ENCODE measurements at regions not wholly inside any gene's neighbourhood (a gene's known extent, or its start where the extent isn't known, plus 50 kb on each side); places are given as distances from the start of the nearest gene placed in this dataset.
A peak's percentile ranks its signal among the peaks of the same experiment; 100 is the strongest.

GRCh38 chr15:38945551-38946298 is 381.1 kb upstream of the RASGRP1 start:
- no peak overlapping the region for H2AFZ ChIP-seq
- TF ChIP-seq EZH2 (IDR thresholded peaks at IDR 0.05; ENCODE audit: insufficient read depth, poor library complexity, severe bottlenecking) = no peak
- no peak for TF ChIP-seq EZH2phosphoT487 (IDR thresholded peaks at IDR 0.05; ENCODE audit: insufficient read depth, low read depth)
- H3K79me2 ChIP-seq (ENCODE audit: insufficient read depth) = no peaks in the 10 kb centered on the region
- peaks cover 17% of the 10 kb centered on the region for H3K4me1 ChIP-seq (ENCODE audit: insufficient read depth)
- no peaks in the 10 kb centered on the region for H3K27me3 ChIP-seq (replicated peaks; ENCODE audit: insufficient read depth)
- no peak overlapping the region for H3K27ac ChIP-seq
- no peak overlapping the region for H3K4me2 ChIP-seq (ENCODE audit: unreplicated experiment)
- no peaks in the 10 kb centered on the region for H3F3A ChIP-seq (ENCODE audit: insufficient read depth)
- WGBS, 2 experiments (ENCODE audit: low coverage in 1 of 2, low lambda C conversion rate in 2 of 2, missing lambda C conversion rate in 2 of 2) = 86 to 90% methylated on average over 5 of the region's 5 CpGs
- no peak overlapping the region for H3K4me3 ChIP-seq
- no peaks in the 10 kb centered on the region for H3K9me2 ChIP-seq (ENCODE audit: insufficient read depth)
- no peak overlapping the region for H3K9ac ChIP-seq
- DNase-seq = no peak
- H3K36me3 ChIP-seq (ENCODE audit: low read depth) = no peaks in the 10 kb centered on the region
- in situ Hi-C loops (cut with MboI) = no loop called here
- no peaks in the 10 kb centered on the region for H3K9me3 ChIP-seq (ENCODE audit: low read depth)
- no peaks in the 10 kb centered on the region for H4K20me1 ChIP-seq (ENCODE audit: insufficient read depth)

GRCh38 chr15:38954090-38954489 is 389.5 kb upstream of the RASGRP1 start:
- H3K27ac ChIP-seq = no peak overlapping the region
- no peaks in the 10 kb centered on the region for H3K27me3 ChIP-seq (replicated peaks; ENCODE audit: insufficient read depth)
- H4K20me1 ChIP-seq (ENCODE audit: insufficient read depth) = no peaks in the 10 kb centered on the region
- no peaks in the 10 kb centered on the region for H3K79me2 ChIP-seq (ENCODE audit: insufficient read depth)
- no peaks in the 10 kb centered on the region for H3K9me3 ChIP-seq (ENCODE audit: low read depth)
- TF ChIP-seq EZH2phosphoT487 (IDR thresholded peaks at IDR 0.05; ENCODE audit: insufficient read depth, low read depth) (no peak), EZH2 (IDR thresholded peaks at IDR 0.05; ENCODE audit: insufficient read depth, poor library complexity, severe bottlenecking) (no peak)
- in situ Hi-C loops (cut with MboI) = no loop called here
- no peak for DNase-seq
- no peaks in the 10 kb centered on the region for H3K36me3 ChIP-seq (ENCODE audit: low read depth)
- no peaks in the 10 kb centered on the region for H3K9me2 ChIP-seq (ENCODE audit: insufficient read depth)
- H3K4me1 ChIP-seq (ENCODE audit: insufficient read depth) = 0 out of 2 replicates have a peak, but pooled peaks cover 4% of the 10 kb centered on the region
- no peak overlapping the region for H2AFZ ChIP-seq
- H3K4me2 ChIP-seq (ENCODE audit: unreplicated experiment) = no peak overlapping the region
- no peak overlapping the region for H3K9ac ChIP-seq
- no peaks in the 10 kb centered on the region for H3F3A ChIP-seq (ENCODE audit: insufficient read depth)
- WGBS, 2 experiments (ENCODE audit: low coverage in 1 of 2, low lambda C conversion rate in 2 of 2, missing lambda C conversion rate in 2 of 2) = 73 to 78% methylated on average over 3 of the region's 3 CpGs
- no peak overlapping the region for H3K4me3 ChIP-seq

- Histone ChIP-seq H2AFZ (no peak overlapping the region), H3F3A (ENCODE audit: insufficient read depth) (no peaks in the 10 kb centered on the region), H3K27me3 (replicated peaks; ENCODE audit: insufficient read depth) (no peaks in the 10 kb centered on the region), H4K20me1 (ENCODE audit: insufficient read depth) (no peaks in the 10 kb centered on the region), H3K9me2 (ENCODE audit: insufficient read depth) (no peaks in the 10 kb centered on the region), H3K4me2 (ENCODE audit: unreplicated experiment) (no peak overlapping the region), H3K4me3 (no peak overlapping the region), H3K36me3 (ENCODE audit: low read depth) (no peaks in the 10 kb centered on the region), H3K9me3 (ENCODE audit: low read depth) (no peaks in the 10 kb centered on the region), H3K4me1 (ENCODE audit: insufficient read depth) (peaks cover 17% of the 10 kb centered on the region), H3K9ac (no peak overlapping the region), H3K27ac (no peak overlapping the region), H3K79me2 (ENCODE audit: insufficient read depth) (no peaks in the 10 kb centered on the region)
- no peak for DNase-seq
- TF ChIP-seq EZH2phosphoT487 (IDR thresholded peaks at IDR 0.05; ENCODE audit: insufficient read depth, low read depth) (no peak), EZH2 (IDR thresholded peaks at IDR 0.05; ENCODE audit: insufficient read depth, poor library complexity, severe bottlenecking) (no peak)
- 39 to 44% methylated on average over 2 of the region's 2 CpGs for WGBS, 2 experiments (ENCODE audit: low coverage in 1 of 2, low lambda C conversion rate in 2 of 2, missing lambda C conversion rate in 2 of 2)
- in situ Hi-C loops (cut with MboI) = no loop called here
Observed at GRCh38 chr15:38961456-38961855, 396.8 kb upstream of the RASGRP1 start.

GRCh38 chr15:38961931-38962330 is 397.3 kb upstream of the RASGRP1 start:
- no peaks in the 10 kb centered on the region for H3K9me3 ChIP-seq (ENCODE audit: low read depth)
- peaks cover 17% of the 10 kb centered on the region for H3K4me1 ChIP-seq (ENCODE audit: insufficient read depth)
- no peaks in the 10 kb centered on the region for H3K9me2 ChIP-seq (ENCODE audit: insufficient read depth)
- peak; percentile 15 for DNase-seq
- in situ Hi-C loops (cut with MboI) = no loop called here
- H3K79me2 ChIP-seq (ENCODE audit: insufficient read depth) = no peaks in the 10 kb centered on the region
- no peaks in the 10 kb centered on the region for H3K36me3 ChIP-seq (ENCODE audit: low read depth)
- peak overlapping the region; percentile 63 for H2AFZ ChIP-seq
- TF ChIP-seq EZH2phosphoT487 (IDR thresholded peaks at IDR 0.05; ENCODE audit: insufficient read depth, low read depth) (no peak), EZH2 (IDR thresholded peaks at IDR 0.05; ENCODE audit: insufficient read depth, poor library complexity, severe bottlenecking) (no peak)
- no peaks in the 10 kb centered on the region for H3K27me3 ChIP-seq (replicated peaks; ENCODE audit: insufficient read depth)
- no peak overlapping the region for H3K9ac ChIP-seq
- H3K4me3 ChIP-seq = no peak overlapping the region
- H3K27ac ChIP-seq = no peak overlapping the region
- H3F3A ChIP-seq (ENCODE audit: insufficient read depth) = no peaks in the 10 kb centered on the region
- no peaks in the 10 kb centered on the region for H4K20me1 ChIP-seq (ENCODE audit: insufficient read depth)
- H3K4me2 ChIP-seq (ENCODE audit: unreplicated experiment) = no peak overlapping the region
- 27 to 41% methylated on average over 2 of the region's 2 CpGs for WGBS, 2 experiments (ENCODE audit: low coverage in 1 of 2, low lambda C conversion rate in 2 of 2, missing lambda C conversion rate in 2 of 2)
